VCaP (cell line): ENCODE measurements at regions not wholly inside any gene's neighbourhood (a gene's known extent, or its start where the extent isn't known, plus 50 kb on each side); places are given as distances from the start of the nearest gene placed in this dataset.

Source experiments
- H3K27ac ChIP-seq: fragments of 450-650 bp; 2 replicates; pipeline ENCODE4 v1.5.1; 2017
- CTCF ChIP-seq: fragments of 450-650 bp; conservative IDR thresholded peaks from 2 replicates; pipeline ENCODE4 v1.5.1; 2017; ENCODE audit warnings: mild to moderate bottlenecking, moderate library complexity

- no peak overlapping the region for H3K27ac ChIP-seq
Measured at GRCh38 chr18:61676773-61677434, 215.9 kb downstream of the RNF152 start.

GRCh38 chr18:61669320-61669719 lies 223.5 kb downstream of the RNF152 start:
- no peak overlapping the region for H3K27ac ChIP-seq
- TF ChIP-seq CTCF, result no peak

More at GRCh38 chr18:61676773-61677434, 215.9 kb downstream of the RNF152 start:
- no peak for TF ChIP-seq CTCF

GRCh38 chr18:61666876-61667590 lies 225.8 kb downstream of the RNF152 start:
- no peak for TF ChIP-seq CTCF

GRCh38 chr18:61664419-61665084 lies 228.3 kb downstream of the RNF152 start:
- TF ChIP-seq CTCF, result no peak
- H3K27ac ChIP-seq, result no peak overlapping the region

More at GRCh38 chr18:61666876-61667590, 225.8 kb downstream of the RNF152 start:
- H3K27ac ChIP-seq, result no peak overlapping the region

- no peak for TF ChIP-seq CTCF
- no peak overlapping the region for H3K27ac ChIP-seq
Measured at GRCh38 chr18:61662726-61663125, 230.1 kb downstream of the RNF152 start.

- no peak overlapping the region for H3K27ac ChIP-seq
- no peak for TF ChIP-seq CTCF
Measured at GRCh38 chr18:61658431-61658830, 234.4 kb downstream of the RNF152 start.

GRCh38 chr18:61657066-61657732 lies 235.6 kb downstream of the RNF152 start:
- TF ChIP-seq CTCF, result no peak

More at GRCh38 chr18:61657066-61657732, 235.6 kb downstream of the RNF152 start:
- H3K27ac ChIP-seq, result no peak overlapping the region
